K562 (cell line): ENCODE measurements at regions not wholly inside any gene's neighbourhood (a gene's known extent, or its start where the extent isn't known, plus 50 kb on each side); places are given as distances from the start of the nearest gene placed in this dataset.

ENCODE experiments used
- ATF3 ChIP-seq, 2 experiments: fragments of 450-650 bp in 1 of 2; sonication (generic) in 1 of 2; formaldehyde crosslinking in 1 of 2; IDR thresholded peaks in 1 of 2; conservative IDR thresholded peaks in 1 of 2; 2 replicates each; pipeline versions ENCODE4 v1.6.1 to v1.8.1; 2016 to 2023; ENCODE audit warnings: mild to moderate bottlenecking in 2 of 2, moderate library complexity in 2 of 2, inconsistent platforms in 1 of 2, missing genetic modification reagents in 1 of 2
- BRF2 ChIP-seq: IDR thresholded peaks from 3 replicates; pipeline ENCODE4 v1.6.1; 2011; ENCODE audit warnings: borderline replicate concordance, mild to moderate bottlenecking; ENCODE audit not compliant: insufficient read length, insufficient read depth
- CCNT2 ChIP-seq: IDR thresholded peaks from 2 replicates; pipeline ENCODE4 v1.6.1; 2011; ENCODE audit warnings: borderline replicate concordance, low read depth, mild to moderate bottlenecking, moderate library complexity, mixed read lengths, low read length; ENCODE audit not compliant: insufficient read length; ENCODE audit errors: extremely low read depth
- CEBPZ ChIP-seq: fragments of 150-350 bp; IDR thresholded peaks from 2 replicates; pipeline ENCODE4 v1.6.1; 2014; ENCODE audit warnings: low read depth, mild to moderate bottlenecking, low read length, borderline replicate concordance
- ETV5 ChIP-seq: sonication (generic); formaldehyde crosslinking; IDR thresholded peaks from 2 replicates; pipeline ENCODE4 v1.4.0; 2020; ENCODE audit warnings: low read depth, mild to moderate bottlenecking, missing genetic modification reagents
- EZH2 ChIP-seq: IDR thresholded peaks from 2 replicates; pipeline ENCODE4 v1.6.1; 2012; ENCODE audit warnings: low read depth, mild to moderate bottlenecking, inconsistent platforms, low read length, borderline replicate concordance
- GATA2 ChIP-seq: sonication (generic); formaldehyde crosslinking; IDR thresholded peaks from 2 replicates; pipeline ENCODE4 v1.4.0; 2020; ENCODE audit warnings: mild to moderate bottlenecking, missing genetic modification reagents
- HDGF ChIP-seq: fragments of 450-650 bp; IDR thresholded peaks from 2 replicates; pipeline ENCODE4 v1.6.1; 2016
- KAT8 ChIP-seq: fragments of 450-650 bp; IDR thresholded peaks from 2 replicates; pipeline ENCODE4 v1.6.1; 2016; ENCODE audit warnings: low read depth, mild to moderate bottlenecking
- USF2 ChIP-seq: sonication (generic); formaldehyde crosslinking; IDR thresholded peaks from 2 replicates; pipeline ENCODE4 v1.5.0; 2020; ENCODE audit warnings: missing genetic modification reagents
- ZNF174 ChIP-seq: fragments of 250-450 bp; sonication (Bioruptor Pico); IDR thresholded peaks from 2 replicates; pipeline ENCODE4 v1.4.0; 2020; ENCODE audit warnings: mild to moderate bottlenecking
- ZNF75A ChIP-seq: fragments of 450-650 bp; formaldehyde crosslinking; IDR thresholded peaks from 2 replicates; pipeline ENCODE4 v1.4.0; 2020; ENCODE audit warnings: mild to moderate bottlenecking
- TF ChIP-seq, protein P1 (sequence below), 3 experiments: IDR thresholded peaks in 2 of 3; conservative IDR thresholded peaks in 1 of 3; 2 replicates each; pipeline ENCODE4 v1.5.1; 2011 to 2012; ENCODE audit warnings: low read length in 3 of 3, mild to moderate bottlenecking in 3 of 3, control low read depth in 2 of 3, improper control_type of control experiment in 1 of 3, inconsistent platforms in 1 of 3, low read depth in 1 of 3, mixed read lengths in 1 of 3, moderate library complexity in 1 of 3; ENCODE audit not compliant: insufficient read depth in 2 of 3

- TF ChIP-seq ZNF174 (CRISPR knock-in tag): no peak
- TF ChIP-seq ETV5: no peak
- no peak for TF ChIP-seq BRF2
- TF ChIP-seq HDGF: no peak
- TF ChIP-seq, protein P1, sequence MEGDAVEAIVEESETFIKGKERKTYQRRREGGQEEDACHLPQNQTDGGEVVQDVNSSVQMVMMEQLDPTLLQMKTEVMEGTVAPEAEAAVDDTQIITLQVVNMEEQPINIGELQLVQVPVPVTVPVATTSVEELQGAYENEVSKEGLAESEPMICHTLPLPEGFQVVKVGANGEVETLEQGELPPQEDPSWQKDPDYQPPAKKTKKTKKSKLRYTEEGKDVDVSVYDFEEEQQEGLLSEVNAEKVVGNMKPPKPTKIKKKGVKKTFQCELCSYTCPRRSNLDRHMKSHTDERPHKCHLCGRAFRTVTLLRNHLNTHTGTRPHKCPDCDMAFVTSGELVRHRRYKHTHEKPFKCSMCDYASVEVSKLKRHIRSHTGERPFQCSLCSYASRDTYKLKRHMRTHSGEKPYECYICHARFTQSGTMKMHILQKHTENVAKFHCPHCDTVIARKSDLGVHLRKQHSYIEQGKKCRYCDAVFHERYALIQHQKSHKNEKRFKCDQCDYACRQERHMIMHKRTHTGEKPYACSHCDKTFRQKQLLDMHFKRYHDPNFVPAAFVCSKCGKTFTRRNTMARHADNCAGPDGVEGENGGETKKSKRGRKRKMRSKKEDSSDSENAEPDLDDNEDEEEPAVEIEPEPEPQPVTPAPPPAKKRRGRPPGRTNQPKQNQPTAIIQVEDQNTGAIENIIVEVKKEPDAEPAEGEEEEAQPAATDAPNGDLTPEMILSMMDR (IDR thresholded peaks at IDR 0.05 in 2 of 3, conservative IDR thresholded peaks at IDR 0.05 in 1 of 3; ENCODE audit: insufficient read depth in 2 of 3, low read depth in 1 of 3, low read length in 3 of 3): no peak
- no peak for TF ChIP-seq KAT8
- no peak for TF ChIP-seq CCNT2
- no peak for TF ChIP-seq ATF3 (IDR thresholded peaks at IDR 0.05)
- TF ChIP-seq ATF3 (CRISPR knock-in tag; conservative IDR thresholded peaks at IDR 0.05): no peak
- TF ChIP-seq GATA2 (CRISPR knock-in tag): no peak
- no peak for TF ChIP-seq ZNF75A
- no peak for TF ChIP-seq CEBPZ
- no peak for TF ChIP-seq EZH2
- no peak for TF ChIP-seq USF2
These were observed 492.0 kb upstream of the MEF2C start for GRCh38 chr5:89374818-89375521.
